Upper lobe of left lung (tissue), 4 donors: ENCODE measurements at regions not wholly inside any gene's neighbourhood (a gene's known extent, or its start where the extent isn't known, plus 50 kb on each side); places are given as distances from the start of the nearest gene placed in this dataset.

Source experiments
- CTCF ChIP-seq, 6 experiments: fragments of 450-650 bp in 4 of 6; fragments of 200-600 bp in 2 of 6; sonication (generic) in 2 of 6; IDR thresholded peaks; one replicate each; pipeline ENCODE4 v1.5.1; 2016 to 2019; ENCODE audit warnings: antibody characterized with exemption in 6 of 6
- EP300 ChIP-seq, 4 donors: sonication (generic); formaldehyde crosslinking; IDR thresholded peaks; one replicate each; pipeline ENCODE4 v1.5.1; 2017; ENCODE audit warnings: antibody characterized with exemption in 4 of 4, control low read depth in 2 of 4
- POLR2A ChIP-seq, 4 donors: fragments of 450-650 bp; IDR thresholded peaks; one replicate each; pipeline ENCODE4 v1.5.1; 2016 to 2017; ENCODE audit warnings: antibody characterized with exemption in 4 of 4, mild to moderate bottlenecking in 2 of 4
- POLR2AphosphoS5 ChIP-seq, 2 donors: sonication (generic); formaldehyde crosslinking; IDR thresholded peaks; one replicate each; pipeline ENCODE4 v1.5.1; 2017; ENCODE audit warnings: antibody characterized with exemption in 2 of 2

- TF ChIP-seq EP300 (IDR thresholded peaks at IDR 0.05) (no peak), POLR2AphosphoS5 (IDR thresholded peaks at IDR 0.05) (no peak), CTCF (IDR thresholded peaks at IDR 0.05) (no peak), POLR2A (IDR thresholded peaks at IDR 0.05) (no peak)
Measured at GRCh38 chr6:105874835-105875626, 211.1 kb upstream of the PRDM1 start.
